GM18517 (cell line): ENCODE measurements at regions not wholly inside any gene's neighbourhood (a gene's known extent, or its start where the extent isn't known, plus 50 kb on each side); places are given as distances from the start of the nearest gene placed in this dataset.

Experiments used
- ATAC-seq: cut with Tn5 transposase; IDR thresholded peaks from one replicate; pipeline ENCODE4 v1.9.1; 2021; ENCODE audit warnings: mild to moderate bottlenecking, moderate library complexity; ENCODE audit not compliant: unreplicated experiment

DNA sequence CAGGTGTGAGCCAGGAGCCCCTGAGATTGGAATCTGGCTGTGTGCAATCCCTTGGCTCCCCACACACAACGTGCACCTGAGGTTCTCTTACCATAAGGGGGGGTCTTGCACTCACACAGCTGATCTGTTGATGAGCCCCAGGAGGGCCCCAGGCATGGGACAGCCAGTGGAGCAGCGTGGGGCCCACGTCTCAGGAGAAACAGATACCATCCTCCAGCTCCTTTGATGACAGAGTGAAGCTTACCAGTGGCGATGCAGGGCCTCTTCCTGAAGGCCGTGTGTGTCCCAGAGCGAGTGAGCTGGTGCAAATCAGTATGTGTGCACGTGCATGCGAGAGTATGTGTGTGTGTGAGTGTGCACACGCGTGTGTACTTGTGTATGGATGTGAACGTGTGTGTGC lies 287.4 kb downstream of the IRX1 start:
- no peak for ATAC-seq

- no peak for ATAC-seq
Measured at GRCh38 chr5:3886524-3887451, 291.2 kb downstream of the IRX1 start.

- no peak for ATAC-seq
Measured at GRCh38 chr5:3888310-3888709, 292.7 kb downstream of the IRX1 start.

DNA sequence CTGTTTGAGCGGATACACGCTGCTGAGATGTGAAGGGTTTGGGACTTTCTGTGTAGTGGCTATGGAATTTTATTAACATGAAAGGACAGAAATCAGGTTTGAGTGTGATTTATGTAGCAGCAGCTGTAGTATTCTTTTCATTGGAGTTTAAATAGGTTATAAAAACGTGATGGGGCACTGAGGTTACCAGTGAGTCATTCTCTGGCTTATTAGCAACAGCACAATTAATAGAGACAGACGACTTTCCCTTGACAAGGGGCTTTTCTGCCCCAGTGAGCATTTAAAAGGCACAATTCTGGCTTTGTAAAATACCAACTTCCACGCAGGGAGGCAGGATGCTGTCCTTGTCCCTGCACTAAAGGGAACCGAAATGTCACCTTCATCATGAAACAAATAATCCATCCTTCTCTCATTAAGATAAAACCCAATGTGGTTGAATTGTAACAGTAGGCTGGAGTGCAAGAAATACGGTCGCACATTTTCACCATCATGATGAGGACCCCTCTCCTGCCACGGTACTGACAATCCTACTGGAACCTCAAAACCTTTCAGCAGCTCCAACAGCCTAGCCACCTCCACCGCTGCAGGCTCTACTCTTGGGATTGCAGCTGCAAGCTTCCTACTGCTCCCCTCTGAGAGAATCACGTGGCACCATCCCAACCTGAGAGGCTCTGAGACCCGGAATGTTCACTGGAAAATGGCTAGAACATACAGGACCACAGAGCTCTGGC lies 293.9 kb downstream of the IRX1 start:
- ATAC-seq = no peak

DNA sequence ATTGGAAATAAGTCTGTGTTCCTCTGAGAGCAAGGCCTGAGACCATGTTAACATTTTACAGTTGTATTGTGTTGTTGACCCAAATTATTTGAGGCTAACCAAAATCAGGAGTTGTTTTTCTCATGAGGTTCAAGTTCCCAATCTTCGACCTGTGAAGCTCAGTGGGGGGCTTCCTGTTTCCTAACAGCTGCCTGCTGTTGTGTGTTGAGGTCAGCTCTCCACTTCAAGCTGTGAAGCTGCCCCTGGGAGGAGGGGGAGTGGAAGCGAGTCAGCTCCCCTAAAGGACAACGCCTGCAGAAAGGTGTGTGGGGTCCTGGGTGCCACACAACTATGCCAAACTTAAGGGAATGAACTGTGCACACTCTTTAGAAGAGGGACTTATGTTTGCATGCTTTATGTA lies 295.5 kb downstream of the IRX1 start:
- ATAC-seq = no peak

DNA sequence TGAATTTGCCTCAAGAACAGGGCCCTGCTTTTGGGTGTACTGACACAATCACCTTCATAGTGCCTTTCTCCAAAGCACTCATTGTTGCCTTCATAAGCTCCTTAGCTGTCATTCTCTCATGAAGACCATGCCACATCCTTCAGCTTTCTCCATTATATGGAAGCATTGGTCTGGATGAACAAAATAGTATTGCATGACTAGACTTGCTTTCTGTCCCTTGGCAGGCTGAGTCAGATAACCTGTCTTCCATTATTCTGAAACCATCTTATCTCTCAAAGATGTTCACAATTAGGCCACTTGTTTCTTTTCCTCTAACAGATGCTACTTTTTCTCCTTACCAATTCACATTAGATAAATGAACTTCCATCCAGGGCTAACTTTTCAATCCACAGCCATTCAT lies 297.9 kb downstream of the IRX1 start:
- no peak for ATAC-seq

DNA sequence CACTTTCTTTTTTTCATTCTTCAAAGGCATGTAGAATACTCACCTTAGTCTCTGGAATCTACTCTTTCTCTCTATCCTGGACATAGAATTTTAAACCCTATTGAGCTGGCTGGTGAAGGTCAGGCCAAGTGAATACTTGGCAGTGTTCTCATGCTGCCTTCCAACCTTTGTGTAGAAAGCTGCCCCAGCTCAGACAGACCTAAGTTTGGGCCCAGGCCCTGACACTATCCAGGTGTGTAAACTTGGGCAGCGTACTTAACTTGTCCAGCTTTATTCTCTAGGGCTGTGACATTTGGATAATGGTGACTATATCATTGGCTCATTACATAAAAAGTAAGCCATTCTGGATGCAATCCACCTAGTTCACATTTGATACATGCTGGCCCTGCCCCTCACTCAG lies 298.3 kb downstream of the IRX1 start:
- no peak for ATAC-seq

- no peak for ATAC-seq
Measured at GRCh38 chr5:3896098-3896497, 300.5 kb downstream of the IRX1 start.

- ATAC-seq = no peak
Measured at GRCh38 chr5:3899093-3899492, 303.5 kb downstream of the IRX1 start.

- no peak for ATAC-seq
Measured at GRCh38 chr5:3904584-3904983, 309.0 kb downstream of the IRX1 start.

GRCh38 chr5:3905031-3905430 lies 309.4 kb downstream of the IRX1 start:
- ATAC-seq = no peak

DNA sequence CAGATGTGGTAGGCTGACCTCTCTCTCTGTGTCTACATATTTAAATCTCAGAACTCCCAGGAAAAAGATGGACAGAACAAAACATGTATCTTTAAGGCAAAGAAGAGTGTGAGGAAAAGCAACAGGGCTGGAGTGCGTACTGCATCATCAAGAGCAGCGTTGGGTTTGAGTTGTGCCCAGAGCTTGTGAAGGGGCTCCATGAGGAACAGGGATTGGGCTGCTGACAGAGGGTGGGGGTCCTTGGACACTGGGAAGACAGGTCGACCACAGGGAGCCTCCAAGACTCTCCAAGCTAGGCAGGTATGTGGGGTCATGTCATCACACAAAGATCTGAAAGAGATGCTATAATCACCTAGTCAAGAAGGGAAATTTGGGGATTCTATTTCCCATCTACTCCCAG lies 309.9 kb downstream of the IRX1 start:
- ATAC-seq = no peak

GRCh38 chr5:3911111-3911510 lies 315.5 kb downstream of the IRX1 start:
- ATAC-seq = no peak

DNA sequence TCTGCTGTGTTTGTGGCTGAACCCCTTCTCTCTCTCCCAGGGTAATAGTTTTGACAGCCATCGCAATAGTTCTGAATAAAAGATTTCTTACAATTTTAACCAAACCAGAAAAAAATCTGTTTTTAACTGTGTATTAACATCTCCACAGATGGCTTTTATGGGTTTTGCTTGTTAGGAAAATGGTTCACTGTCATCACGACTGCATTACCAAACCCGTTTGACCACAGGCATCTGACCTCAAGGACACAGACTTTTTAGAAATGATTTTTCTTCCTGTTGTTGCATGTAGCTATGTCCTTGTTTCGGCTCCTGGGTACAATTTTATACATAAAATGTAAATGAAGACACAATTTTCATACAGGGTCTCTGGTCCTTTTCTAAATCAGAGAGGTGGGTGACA lies 316.1 kb downstream of the IRX1 start:
- ATAC-seq = no peak

DNA sequence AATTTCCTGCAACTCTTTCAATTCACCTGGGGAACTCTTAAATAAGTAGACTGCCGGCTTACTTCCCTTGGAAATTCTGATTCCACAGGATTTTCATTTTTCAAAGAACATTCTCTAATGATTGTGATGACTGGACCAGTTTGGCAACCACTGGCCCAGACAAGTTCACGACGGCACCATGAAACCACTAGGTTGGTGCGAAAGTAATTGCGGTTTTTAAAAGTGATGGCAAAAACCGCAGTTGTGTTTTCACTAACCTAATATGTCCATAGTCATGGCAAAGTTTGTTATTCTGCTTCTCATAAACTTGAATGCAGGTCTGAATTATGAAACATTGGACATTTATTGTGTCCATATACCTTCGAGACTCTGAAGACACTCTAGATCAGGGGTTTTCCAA lies 317.2 kb downstream of the IRX1 start:
- ATAC-seq = no peak

GRCh38 chr5:3913279-3913678 lies 317.6 kb downstream of the IRX1 start:
- no peak for ATAC-seq

- no peak for ATAC-seq
Measured at GRCh38 chr5:3925022-3925421, 329.4 kb downstream of the IRX1 start.

DNA sequence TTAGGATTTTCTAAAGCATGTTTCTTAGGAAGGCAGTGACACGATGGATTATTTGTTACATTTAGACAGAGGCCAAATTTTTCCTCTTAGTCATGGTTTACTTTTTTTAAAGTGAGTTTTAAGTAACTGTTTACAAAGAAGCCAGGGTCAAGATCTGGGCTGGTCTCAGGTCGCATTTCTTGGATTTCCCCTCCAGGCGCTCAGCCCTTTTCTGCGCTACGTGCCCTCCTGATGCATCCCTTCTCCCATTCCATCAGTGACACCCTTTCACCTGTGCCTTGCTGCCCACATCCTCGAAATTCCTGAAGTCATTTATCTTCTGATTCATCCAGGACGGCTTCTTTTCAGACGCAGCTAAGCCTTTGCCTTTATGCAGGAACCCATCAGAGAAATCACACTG lies 330.3 kb downstream of the IRX1 start:
- ATAC-seq = no peak

DNA sequence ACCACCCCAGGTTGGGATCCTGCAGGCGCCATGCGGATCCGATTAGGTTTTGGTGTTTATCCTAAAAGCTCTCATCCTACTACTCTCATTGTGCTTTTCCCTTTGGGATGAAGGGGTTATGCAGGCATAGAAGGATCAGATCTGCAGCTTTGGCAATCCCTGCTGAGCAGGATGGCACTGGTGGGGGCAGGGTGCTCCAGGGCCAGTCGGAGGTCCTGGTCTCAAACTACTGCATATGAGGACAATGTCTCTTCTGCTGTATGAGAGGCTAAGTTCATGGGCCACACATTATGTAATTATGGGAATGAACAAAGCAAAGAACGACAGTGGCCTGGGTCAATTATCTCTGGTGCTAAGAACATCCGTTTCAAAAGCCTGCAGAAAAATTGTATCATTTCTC lies 334.2 kb downstream of the IRX1 start:
- no peak for ATAC-seq

GRCh38 chr5:3931976-3932375 lies 336.3 kb downstream of the IRX1 start:
- ATAC-seq = no peak

DNA sequence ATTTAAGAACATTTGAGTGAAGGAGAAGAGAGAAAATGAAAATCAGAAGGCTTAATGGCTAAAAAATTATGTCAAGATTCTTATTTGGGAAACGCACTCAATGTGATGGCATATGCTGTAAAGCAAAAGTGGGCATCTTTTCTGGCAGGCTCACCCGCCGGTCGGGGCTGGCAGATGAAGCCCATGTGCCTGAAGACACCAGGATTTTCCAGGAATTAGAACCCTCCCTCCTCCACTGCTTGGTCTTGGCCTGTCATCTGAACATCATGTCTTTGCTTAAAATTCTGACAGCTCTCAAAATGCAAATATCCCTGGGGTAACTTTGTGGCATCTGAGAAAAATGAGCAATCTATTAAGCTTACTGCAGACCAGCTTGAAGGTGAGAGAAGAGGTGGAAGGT lies 337.9 kb downstream of the IRX1 start:
- ATAC-seq = no peak

GRCh38 chr5:3933966-3934365 lies 338.3 kb downstream of the IRX1 start:
- ATAC-seq = no peak
